HCT116 (cell line): ENCODE measurements at regions not wholly inside any gene's neighbourhood (a gene's known extent, or its start where the extent isn't known, plus 50 kb on each side); places are given as distances from the start of the nearest gene placed in this dataset.

Experiments used
- ATAC-seq: fragments of 200-7000 bp; cut with Tn5 transposase; 2 replicates; pipeline ENCODE4 v1.9.1; 2020; ENCODE audit warnings: mild to moderate bottlenecking, moderate library complexity
- BruUV-seq: library from RNA; stranded (reverse); fragments of 400-500 nt; replicated peaks from 2 replicates; lab custom pipeline; 2021; lab: Mats Ljungman, UMichigan
- CTCF ChIA-PET: fragments of 300-600 bp; sonication (Branson Sonifier 250); formaldehyde crosslinking; loops from one replicate; lab custom pipeline; 2021; ENCODE audit warnings: antibody characterized with exemption; lab: Charles Lee
- POLR2A ChIA-PET: fragments of 300-600, 350-600 bp; sonication (Branson Sonifier 250); formaldehyde crosslinking; loops from one replicate; lab custom pipeline; 2021; ENCODE audit warnings: antibody characterized with exemption; lab: Charles Lee
- RAD21 ChIA-PET, 2 experiments: fragments of 300-600 bp; sonication (Branson Sonifier 250); formaldehyde crosslinking; loops; one replicate each; lab custom pipeline; 2023; ENCODE audit warnings: low total read pairs in 2 of 2; ENCODE audit not compliant: uncharacterized antibody in 2 of 2, unreplicated experiment in 2 of 2, low non-redundant PET in 1 of 2; lab: Charles Lee
- DNase-seq: peaks from one replicate; pipeline ENCODE4 v3.0.0-alpha.2; 2010; ENCODE audit warnings: low read depth, low spot score
- H2AFZ ChIP-seq: fragments of 200-600 bp; shearing (Covaris generic), sonication (generic); 2 replicates; pipeline ENCODE4 v1.6.1; 2017; ENCODE audit warnings: low read depth, mixed run types, mixed read lengths, antibody characterized with exemption, low read length; ENCODE audit not compliant: poor library complexity, severe bottlenecking
- H3K27ac ChIP-seq: 2 replicates; pipeline ENCODE4 v1.5.1; 2012; ENCODE audit warnings: low read depth, low read length
- H3K27me3 ChIP-seq: fragments of 200-600 bp; sonication (generic); 2 replicates; pipeline ENCODE4 v1.6.1; 2016; ENCODE audit warnings: mixed run types, low read length, mixed read lengths; ENCODE audit not compliant: insufficient read depth
- H3K36me3 ChIP-seq, 2 experiments: fragments of 200-500 bp in 1 of 2; fragments of 200-600 bp in 1 of 2; sonication (Bioruptor generic) in 1 of 2; sonication (generic) in 1 of 2; 2 replicates each; pipeline versions ENCODE4 v1.5.1 to v1.6.1; 2014 to 2016; ENCODE audit warnings: low read length in 2 of 2, inconsistent platforms in 1 of 2, mixed read lengths in 1 of 2, mixed run types in 1 of 2; ENCODE audit not compliant: insufficient read depth in 2 of 2, control insufficient read depth in 1 of 2
- H3K4me1 ChIP-seq, 2 experiments: fragments of 200-600 bp in 1 of 2; sonication (generic) in 1 of 2; 2 replicates each; pipeline versions ENCODE4 v1.5.1 to v1.6.1; 2012 to 2017; ENCODE audit warnings: low read length in 2 of 2, inconsistent platforms in 1 of 2, mild to moderate bottlenecking in 1 of 2, mixed read lengths in 1 of 2, mixed run types in 1 of 2, moderate library complexity in 1 of 2; ENCODE audit not compliant: insufficient read depth in 2 of 2, control insufficient read depth in 1 of 2
- H3K4me2 ChIP-seq: fragments of 200-600 bp; sonication (generic); 2 replicates; pipeline ENCODE4 v1.6.1; 2017; ENCODE audit warnings: mixed run types, low read length, mixed read lengths
- H3K4me3 ChIP-seq, 2 experiments: fragments of 200-600 bp in 1 of 2; sonication (generic) in 1 of 2; replicated peaks in 1 of 2; 2 replicates each; pipeline ENCODE4 v1.5.1; 2011 to 2016; ENCODE audit warnings: low read length in 2 of 2, control low read depth in 1 of 2, low read depth in 1 of 2, mild to moderate bottlenecking in 1 of 2, mixed read lengths in 1 of 2, mixed run types in 1 of 2
- H3K79me2 ChIP-seq: fragments of 200-600 bp; sonication (generic); 2 replicates; pipeline ENCODE4 v1.6.1; 2017; ENCODE audit warnings: mild to moderate bottlenecking, mixed run types, low read length, moderate library complexity, mixed read lengths; ENCODE audit not compliant: insufficient read depth
- H3K9ac ChIP-seq: fragments of 200-600 bp; sonication (generic); 2 replicates; pipeline ENCODE4 v1.6.1; 2016; ENCODE audit warnings: low read length, mixed read lengths
- H3K9me2 ChIP-seq: fragments of 200-600 bp; sonication (generic), shearing (Covaris generic); 2 replicates; pipeline ENCODE4 v1.6.1; 2017; ENCODE audit warnings: mixed run types, mild to moderate bottlenecking, moderate library complexity; ENCODE audit not compliant: insufficient read depth
- H3K9me3 ChIP-seq, 2 experiments: fragments of 200-500 bp in 1 of 2; fragments of 200-600 bp in 1 of 2; sonication (Bioruptor generic) in 1 of 2; sonication (generic) in 1 of 2; 2 replicates each; pipeline ENCODE4 v1.6.1; 2014 to 2017; ENCODE audit warnings: low read length in 2 of 2, mixed read lengths in 2 of 2, inconsistent platforms in 1 of 2, low read depth in 1 of 2, mild to moderate bottlenecking in 1 of 2, mixed run types in 1 of 2, moderate library complexity in 1 of 2; ENCODE audit not compliant: control insufficient read depth in 1 of 2, insufficient read depth in 1 of 2
- H4K20me1 ChIP-seq: fragments of 200-600 bp; sonication (generic), shearing (Covaris generic); 2 replicates; pipeline ENCODE4 v1.6.1; 2017; ENCODE audit warnings: mixed run types, mild to moderate bottlenecking, moderate library complexity; ENCODE audit not compliant: insufficient read depth
- CBX3 ChIP-seq: IDR thresholded peaks from 2 replicates; pipeline ENCODE4 v1.6.1; 2012; ENCODE audit warnings: low read depth
- EZH2 ChIP-seq: fragments of 200-600 bp; sonication (generic); IDR thresholded peaks from 2 replicates; pipeline ENCODE4 v1.6.1; 2017; ENCODE audit warnings: antibody characterized with exemption, mixed run types
- EZH2phosphoT487 ChIP-seq: fragments of 200-600 bp; IDR thresholded peaks from 2 replicates; pipeline ENCODE4 v1.6.1; 2018; ENCODE audit warnings: antibody characterized with exemption, borderline replicate concordance
- FOSL1 ChIP-seq: IDR thresholded peaks from 2 replicates; pipeline ENCODE4 v1.6.1; 2012; ENCODE audit warnings: low read depth
- JUND ChIP-seq: IDR thresholded peaks from 2 replicates; pipeline ENCODE4 v1.6.1; 2012
- POLR2A ChIP-seq: IDR thresholded peaks from 2 replicates; pipeline ENCODE4 v1.7.0; 2011; ENCODE audit warnings: borderline replicate concordance; ENCODE audit not compliant: insufficient read depth, insufficient read length; ENCODE audit errors: extremely low read depth
- SIN3A ChIP-seq: IDR thresholded peaks from 2 replicates; pipeline ENCODE4 v1.6.1; 2012; ENCODE audit warnings: low read depth
- ZFX ChIP-seq: fragments of 450-650 bp; IDR thresholded peaks from 2 replicates; pipeline ENCODE4 v1.6.1; 2017
- intact Hi-C: fragments of 100-400 bp; cut with micrococcal nuclease; formaldehyde crosslinking; loops from 2 replicates; pipeline ENCODE4 v1.10.0; 2022
- TF ChIP-seq, protein P1 (sequence below): IDR thresholded peaks from 2 replicates; pipeline ENCODE4 v1.6.1; 2011; ENCODE audit warnings: mild to moderate bottlenecking, low read length, moderate library complexity; ENCODE audit not compliant: insufficient replicate concordance; ENCODE audit errors: extremely low read depth
- TF ChIP-seq, protein P2 (sequence below), 3 experiments: fragments of 200-600 bp in 1 of 3; sonication (generic) in 1 of 3; IDR thresholded peaks in 2 of 3; conservative IDR thresholded peaks in 1 of 3; 2 replicates each; pipeline ENCODE4 v1.5.1; 2012 to 2017; ENCODE audit warnings: low read depth in 2 of 3, low read length in 2 of 3, antibody characterized with exemption in 1 of 3, borderline replicate concordance in 1 of 3, control low read depth in 1 of 3, mild to moderate bottlenecking in 1 of 3, mixed read lengths in 1 of 3, mixed run types in 1 of 3, moderate library complexity in 1 of 3; ENCODE audit not compliant: insufficient read depth in 1 of 3
- TF ChIP-seq, protein P3 (sequence below): IDR thresholded peaks from 2 replicates; pipeline ENCODE4 v1.6.1; 2012; ENCODE audit warnings: low read depth

DNA sequence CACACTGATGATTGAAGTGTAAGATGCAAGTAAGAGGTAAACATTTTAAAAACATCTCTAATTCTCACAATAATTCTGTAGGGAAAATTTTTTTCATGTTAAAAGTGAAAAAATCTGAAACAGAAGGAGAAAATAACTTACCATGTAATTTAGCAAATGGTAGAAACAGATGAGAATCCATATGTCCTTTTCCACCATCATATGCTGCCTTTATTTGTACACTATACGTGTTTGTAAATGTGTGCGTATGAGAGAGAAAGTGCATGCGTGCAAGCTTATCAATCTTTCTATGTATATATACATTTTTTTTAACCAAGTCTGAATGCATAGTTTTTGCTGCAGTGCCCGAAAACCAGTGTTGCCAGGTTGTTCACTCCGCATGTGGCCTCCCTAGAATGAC lies 186.7 kb downstream of the IZUMO3 start:
- Histone ChIP-seq H3K27ac (no peak overlapping the region), H3K27me3 (no peaks in the 10 kb centered on the region), H3K9ac (no peak overlapping the region), H3K36me3 (no peaks in the 10 kb centered on the region), H3K4me1 (no peaks in the 10 kb centered on the region), H3K79me2 (no peaks in the 10 kb centered on the region), H2AFZ (no peak overlapping the region), H3K4me2 (no peak overlapping the region), H3K9me3 (peaks cover 11 to 48% of the 10 kb centered on the region in 2 experiments; a peak in 3 of 4 replicates), H3K4me3 (no peak overlapping the region), H4K20me1 (no peaks in the 10 kb centered on the region), H3K9me2 (no peaks in the 10 kb centered on the region)
- TF ChIP-seq CBX3 (no peak), EZH2phosphoT487 (no peak), POLR2A (no peak), FOSL1 (no peak), JUND (no peak)
- RAD21 ChIA-PET: no interaction called here
- POLR2A ChIA-PET: no interaction called here
- CTCF ChIA-PET: no interaction called here
- intact Hi-C loops: no loop called here
- BruUV-seq: no TSS peak
- DNase-seq: no peak
- ATAC-seq: no peak

DNA sequence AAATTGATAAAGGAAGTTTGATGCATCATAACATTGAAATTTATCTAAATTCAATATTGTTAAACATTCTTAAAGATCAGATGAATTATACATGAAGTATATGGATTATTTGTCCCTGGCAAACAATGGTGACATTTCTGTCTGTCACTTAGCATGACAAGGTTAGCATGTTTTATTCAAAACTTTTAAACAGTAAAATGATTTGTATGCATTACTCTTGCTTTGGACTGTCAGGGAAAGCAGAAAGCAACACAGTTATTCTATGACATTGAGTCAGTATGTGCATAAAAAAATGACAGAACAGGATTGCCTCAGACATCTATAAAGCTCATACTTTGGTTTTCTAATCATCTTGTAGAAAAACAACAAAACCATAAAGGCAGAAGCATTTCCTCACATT lies 193.7 kb downstream of the IZUMO3 start:
- ATAC-seq: no peak
- CTCF ChIA-PET: no interaction called here

More for the DNA sequence above, 193.7 kb downstream of the IZUMO3 start:
- no peak overlapping the region for H3K4me3 ChIP-seq
- H3K9me2 ChIP-seq: no peaks in the 10 kb centered on the region
- H3K4me1 ChIP-seq: no peaks in the 10 kb centered on the region
- no peak overlapping the region for H3K9ac ChIP-seq
- no peaks in the 10 kb centered on the region for H3K36me3 ChIP-seq
- no peak overlapping the region for H3K4me2 ChIP-seq
- RAD21 ChIA-PET: no interaction called here
- no peak for DNase-seq
- no peaks in the 10 kb centered on the region for H3K27me3 ChIP-seq
- POLR2A ChIA-PET: no interaction called here
- H3K27ac ChIP-seq: no peak overlapping the region
- intact Hi-C loops: no loop called here
- peaks cover 7 to 30% of the 10 kb centered on the region in 2 experiments; a peak in 3 of 4 replicates for H3K9me3 ChIP-seq
- no peaks in the 10 kb centered on the region for H3K79me2 ChIP-seq
- BruUV-seq: no TSS peak
- no peak for TF ChIP-seq SIN3A
- no peak for TF ChIP-seq EZH2
- TF ChIP-seq ZFX: no peak
- TF ChIP-seq, protein P1, sequence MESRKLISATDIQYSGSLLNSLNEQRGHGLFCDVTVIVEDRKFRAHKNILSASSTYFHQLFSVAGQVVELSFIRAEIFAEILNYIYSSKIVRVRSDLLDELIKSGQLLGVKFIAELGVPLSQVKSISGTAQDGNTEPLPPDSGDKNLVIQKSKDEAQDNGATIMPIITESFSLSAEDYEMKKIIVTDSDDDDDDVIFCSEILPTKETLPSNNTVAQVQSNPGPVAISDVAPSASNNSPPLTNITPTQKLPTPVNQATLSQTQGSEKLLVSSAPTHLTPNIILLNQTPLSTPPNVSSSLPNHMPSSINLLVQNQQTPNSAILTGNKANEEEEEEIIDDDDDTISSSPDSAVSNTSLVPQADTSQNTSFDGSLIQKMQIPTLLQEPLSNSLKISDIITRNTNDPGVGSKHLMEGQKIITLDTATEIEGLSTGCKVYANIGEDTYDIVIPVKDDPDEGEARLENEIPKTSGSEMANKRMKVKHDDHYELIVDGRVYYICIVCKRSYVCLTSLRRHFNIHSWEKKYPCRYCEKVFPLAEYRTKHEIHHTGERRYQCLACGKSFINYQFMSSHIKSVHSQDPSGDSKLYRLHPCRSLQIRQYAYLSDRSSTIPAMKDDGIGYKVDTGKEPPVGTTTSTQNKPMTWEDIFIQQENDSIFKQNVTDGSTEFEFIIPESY: no peak
- TF ChIP-seq, protein P2, sequence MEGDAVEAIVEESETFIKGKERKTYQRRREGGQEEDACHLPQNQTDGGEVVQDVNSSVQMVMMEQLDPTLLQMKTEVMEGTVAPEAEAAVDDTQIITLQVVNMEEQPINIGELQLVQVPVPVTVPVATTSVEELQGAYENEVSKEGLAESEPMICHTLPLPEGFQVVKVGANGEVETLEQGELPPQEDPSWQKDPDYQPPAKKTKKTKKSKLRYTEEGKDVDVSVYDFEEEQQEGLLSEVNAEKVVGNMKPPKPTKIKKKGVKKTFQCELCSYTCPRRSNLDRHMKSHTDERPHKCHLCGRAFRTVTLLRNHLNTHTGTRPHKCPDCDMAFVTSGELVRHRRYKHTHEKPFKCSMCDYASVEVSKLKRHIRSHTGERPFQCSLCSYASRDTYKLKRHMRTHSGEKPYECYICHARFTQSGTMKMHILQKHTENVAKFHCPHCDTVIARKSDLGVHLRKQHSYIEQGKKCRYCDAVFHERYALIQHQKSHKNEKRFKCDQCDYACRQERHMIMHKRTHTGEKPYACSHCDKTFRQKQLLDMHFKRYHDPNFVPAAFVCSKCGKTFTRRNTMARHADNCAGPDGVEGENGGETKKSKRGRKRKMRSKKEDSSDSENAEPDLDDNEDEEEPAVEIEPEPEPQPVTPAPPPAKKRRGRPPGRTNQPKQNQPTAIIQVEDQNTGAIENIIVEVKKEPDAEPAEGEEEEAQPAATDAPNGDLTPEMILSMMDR (IDR thresholded peaks at IDR 0.05 in 2 of 3, conservative IDR thresholded peaks at IDR 0.05 in 1 of 3; ENCODE audit: borderline replicate concordance in 1 of 3, insufficient read depth in 1 of 3, low read depth in 2 of 3, low read length in 2 of 3): no peak
- no peak for TF ChIP-seq POLR2A
- TF ChIP-seq, protein P3, sequence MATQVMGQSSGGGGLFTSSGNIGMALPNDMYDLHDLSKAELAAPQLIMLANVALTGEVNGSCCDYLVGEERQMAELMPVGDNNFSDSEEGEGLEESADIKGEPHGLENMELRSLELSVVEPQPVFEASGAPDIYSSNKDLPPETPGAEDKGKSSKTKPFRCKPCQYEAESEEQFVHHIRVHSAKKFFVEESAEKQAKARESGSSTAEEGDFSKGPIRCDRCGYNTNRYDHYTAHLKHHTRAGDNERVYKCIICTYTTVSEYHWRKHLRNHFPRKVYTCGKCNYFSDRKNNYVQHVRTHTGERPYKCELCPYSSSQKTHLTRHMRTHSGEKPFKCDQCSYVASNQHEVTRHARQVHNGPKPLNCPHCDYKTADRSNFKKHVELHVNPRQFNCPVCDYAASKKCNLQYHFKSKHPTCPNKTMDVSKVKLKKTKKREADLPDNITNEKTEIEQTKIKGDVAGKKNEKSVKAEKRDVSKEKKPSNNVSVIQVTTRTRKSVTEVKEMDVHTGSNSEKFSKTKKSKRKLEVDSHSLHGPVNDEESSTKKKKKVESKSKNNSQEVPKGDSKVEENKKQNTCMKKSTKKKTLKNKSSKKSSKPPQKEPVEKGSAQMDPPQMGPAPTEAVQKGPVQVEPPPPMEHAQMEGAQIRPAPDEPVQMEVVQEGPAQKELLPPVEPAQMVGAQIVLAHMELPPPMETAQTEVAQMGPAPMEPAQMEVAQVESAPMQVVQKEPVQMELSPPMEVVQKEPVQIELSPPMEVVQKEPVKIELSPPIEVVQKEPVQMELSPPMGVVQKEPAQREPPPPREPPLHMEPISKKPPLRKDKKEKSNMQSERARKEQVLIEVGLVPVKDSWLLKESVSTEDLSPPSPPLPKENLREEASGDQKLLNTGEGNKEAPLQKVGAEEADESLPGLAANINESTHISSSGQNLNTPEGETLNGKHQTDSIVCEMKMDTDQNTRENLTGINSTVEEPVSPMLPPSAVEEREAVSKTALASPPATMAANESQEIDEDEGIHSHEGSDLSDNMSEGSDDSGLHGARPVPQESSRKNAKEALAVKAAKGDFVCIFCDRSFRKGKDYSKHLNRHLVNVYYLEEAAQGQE: no peak
- H2AFZ ChIP-seq: no peak overlapping the region
- H4K20me1 ChIP-seq: no peaks in the 10 kb centered on the region
